Epithelial cell of proximal tubule (primary cell): ENCODE measurements at regions not wholly inside any gene's neighbourhood (a gene's known extent, or its start where the extent isn't known, plus 50 kb on each side); places are given as distances from the start of the nearest gene placed in this dataset.

Experiments used
- DNase-seq: peaks from one replicate; pipeline ENCODE4 v3.0.0-alpha.2; 2011; ENCODE audit warnings: low read depth
- H3K4me3 ChIP-seq: 2 replicates; pipeline ENCODE4 v1.5.1; 2011; ENCODE audit warnings: low read depth, mild to moderate bottlenecking, low read length
- TF ChIP-seq, protein P1 (sequence below): conservative IDR thresholded peaks from 2 replicates; pipeline ENCODE4 v1.5.1; 2012; ENCODE audit warnings: low read depth, mild to moderate bottlenecking, low read length

DNA sequence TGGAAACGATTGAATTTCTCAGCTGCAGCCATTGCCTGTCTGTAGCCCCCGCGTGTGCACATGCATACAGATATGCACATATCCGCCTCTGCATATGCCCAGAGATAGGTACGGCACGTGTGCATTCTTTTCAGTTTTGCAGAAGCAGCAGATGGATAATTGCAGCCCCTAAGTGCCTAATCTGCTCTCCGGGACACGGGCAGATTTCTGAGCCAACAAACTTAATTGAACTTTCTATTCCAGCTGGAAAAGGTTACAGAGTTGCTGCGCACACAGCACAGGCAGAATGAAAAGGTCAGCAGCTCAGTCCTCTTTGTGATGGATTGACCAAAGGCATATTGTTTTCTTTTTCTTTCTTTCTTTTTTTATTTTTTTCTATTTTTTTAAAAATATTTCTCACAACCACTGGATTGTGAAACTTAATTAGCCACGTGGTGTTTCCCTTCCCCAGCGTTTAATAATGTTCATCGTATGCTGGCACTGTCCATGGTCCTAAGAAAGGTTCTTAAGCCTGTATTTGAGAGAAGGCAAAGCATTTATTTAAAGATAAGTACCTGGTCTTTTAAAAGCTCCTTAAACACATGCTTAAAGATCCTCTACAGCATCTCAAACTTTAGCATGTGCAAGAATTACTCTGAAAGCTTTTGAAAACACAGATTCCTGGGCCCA, 270.2 kb upstream of the BRINP1 start:
- TF ChIP-seq, protein P1, sequence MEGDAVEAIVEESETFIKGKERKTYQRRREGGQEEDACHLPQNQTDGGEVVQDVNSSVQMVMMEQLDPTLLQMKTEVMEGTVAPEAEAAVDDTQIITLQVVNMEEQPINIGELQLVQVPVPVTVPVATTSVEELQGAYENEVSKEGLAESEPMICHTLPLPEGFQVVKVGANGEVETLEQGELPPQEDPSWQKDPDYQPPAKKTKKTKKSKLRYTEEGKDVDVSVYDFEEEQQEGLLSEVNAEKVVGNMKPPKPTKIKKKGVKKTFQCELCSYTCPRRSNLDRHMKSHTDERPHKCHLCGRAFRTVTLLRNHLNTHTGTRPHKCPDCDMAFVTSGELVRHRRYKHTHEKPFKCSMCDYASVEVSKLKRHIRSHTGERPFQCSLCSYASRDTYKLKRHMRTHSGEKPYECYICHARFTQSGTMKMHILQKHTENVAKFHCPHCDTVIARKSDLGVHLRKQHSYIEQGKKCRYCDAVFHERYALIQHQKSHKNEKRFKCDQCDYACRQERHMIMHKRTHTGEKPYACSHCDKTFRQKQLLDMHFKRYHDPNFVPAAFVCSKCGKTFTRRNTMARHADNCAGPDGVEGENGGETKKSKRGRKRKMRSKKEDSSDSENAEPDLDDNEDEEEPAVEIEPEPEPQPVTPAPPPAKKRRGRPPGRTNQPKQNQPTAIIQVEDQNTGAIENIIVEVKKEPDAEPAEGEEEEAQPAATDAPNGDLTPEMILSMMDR: no peak
- no peak overlapping the region for H3K4me3 ChIP-seq
- DNase-seq: peak; percentile 2

DNA sequence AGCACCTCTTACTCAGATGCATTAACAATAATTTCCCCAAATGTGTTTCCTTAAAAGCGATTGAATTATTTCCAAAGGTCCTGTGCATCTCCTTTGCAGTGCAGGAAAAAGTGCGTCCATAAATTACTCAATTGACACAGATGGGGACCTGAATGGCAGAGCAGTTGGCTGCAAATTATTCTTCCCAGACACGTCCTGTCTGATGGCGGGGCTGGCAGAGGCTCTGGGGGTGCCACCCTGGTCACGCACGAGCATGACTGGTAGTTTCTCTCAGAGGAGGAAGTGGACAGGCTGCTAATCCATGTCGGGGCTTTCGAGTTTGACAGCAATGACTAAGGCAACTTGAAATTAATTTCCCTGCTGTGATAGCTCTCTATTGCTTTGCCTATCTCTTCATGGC, 264.8 kb upstream of the BRINP1 start:
- H3K4me3 ChIP-seq: no peak overlapping the region
- TF ChIP-seq, protein P1: no peak
- no peak for DNase-seq

DNA sequence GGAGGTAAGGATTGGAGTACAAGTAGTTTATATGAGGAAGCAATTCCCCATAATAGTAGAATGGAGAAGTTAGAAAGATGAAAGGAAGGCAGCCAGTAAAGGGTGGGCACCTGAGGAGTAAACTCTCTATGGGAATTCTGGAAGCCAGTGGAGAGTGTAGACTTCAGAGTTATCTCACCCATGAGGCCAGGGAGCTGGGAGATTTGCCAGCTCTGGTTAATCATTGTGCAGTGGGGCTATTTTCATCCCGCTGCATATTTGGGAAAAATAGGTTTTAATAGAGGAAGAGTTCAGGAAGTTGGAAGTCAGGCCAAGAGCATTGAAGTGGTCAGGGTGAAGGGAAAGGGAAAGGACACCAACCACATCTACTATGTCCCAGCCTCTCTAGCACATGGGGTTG, 242.3 kb upstream of the BRINP1 start:
- DNase-seq: no peak
- TF ChIP-seq, protein P1: no peak
- H3K4me3 ChIP-seq: no peak overlapping the region

DNA sequence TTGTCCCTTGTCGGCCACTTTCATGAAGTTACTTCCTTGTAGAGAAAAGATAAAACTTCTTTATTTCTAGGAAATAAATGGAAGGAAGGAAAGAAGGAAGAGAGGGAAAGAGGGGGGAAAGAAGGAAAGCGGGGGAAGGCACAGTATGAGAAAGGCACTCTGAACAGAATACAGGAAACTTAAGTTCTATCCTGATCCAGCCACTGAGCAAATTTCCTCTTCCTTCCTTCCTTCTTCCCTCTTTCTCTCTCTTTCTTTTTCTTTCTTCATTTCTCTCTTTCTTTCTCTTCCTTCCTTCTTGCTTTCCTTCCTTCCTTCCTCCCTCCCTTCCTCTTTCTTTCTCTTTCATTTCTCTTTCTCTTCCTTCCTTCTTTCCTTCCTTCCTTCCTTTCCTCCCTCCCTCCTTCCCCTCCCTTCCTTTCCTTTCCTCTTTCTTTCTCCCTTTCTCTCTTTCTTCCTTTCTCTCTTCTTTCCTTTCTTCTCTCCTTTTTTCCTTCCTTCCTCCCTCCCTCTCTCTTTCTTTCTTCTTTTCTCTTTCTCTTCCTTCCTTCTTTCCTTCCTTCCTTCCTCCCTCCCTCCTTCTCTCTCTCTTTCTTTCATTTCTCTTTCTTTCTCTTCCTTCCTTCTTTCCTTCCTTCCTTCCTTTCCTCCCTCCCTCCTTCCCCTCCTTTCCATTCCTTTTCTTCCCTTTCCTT, 240.2 kb upstream of the BRINP1 start:
- no peak overlapping the region for H3K4me3 ChIP-seq
- TF ChIP-seq, protein P1: no peak
- DNase-seq: no peak

DNA sequence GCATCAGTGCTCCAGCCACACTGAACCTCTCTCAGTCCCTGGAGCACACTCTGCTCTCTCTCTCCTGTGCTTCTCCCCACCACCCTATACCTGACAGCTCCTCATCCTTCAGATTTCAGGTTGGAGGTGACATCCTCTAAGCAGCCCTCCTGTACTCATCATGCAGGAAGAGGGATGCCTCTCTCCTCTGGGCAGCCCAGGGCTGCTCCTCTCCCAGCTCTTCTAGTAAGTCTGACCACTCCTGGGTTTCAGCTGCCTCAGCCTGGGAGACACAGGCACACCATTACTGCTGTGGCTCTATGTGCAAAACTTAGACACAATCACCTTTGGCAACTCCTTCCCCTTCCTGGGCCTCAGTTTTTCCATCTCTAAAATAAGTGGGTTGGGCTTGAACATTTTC, 232.4 kb upstream of the BRINP1 start:
- no peak for DNase-seq
- H3K4me3 ChIP-seq: no peak overlapping the region
- TF ChIP-seq, protein P1: no peak

DNA sequence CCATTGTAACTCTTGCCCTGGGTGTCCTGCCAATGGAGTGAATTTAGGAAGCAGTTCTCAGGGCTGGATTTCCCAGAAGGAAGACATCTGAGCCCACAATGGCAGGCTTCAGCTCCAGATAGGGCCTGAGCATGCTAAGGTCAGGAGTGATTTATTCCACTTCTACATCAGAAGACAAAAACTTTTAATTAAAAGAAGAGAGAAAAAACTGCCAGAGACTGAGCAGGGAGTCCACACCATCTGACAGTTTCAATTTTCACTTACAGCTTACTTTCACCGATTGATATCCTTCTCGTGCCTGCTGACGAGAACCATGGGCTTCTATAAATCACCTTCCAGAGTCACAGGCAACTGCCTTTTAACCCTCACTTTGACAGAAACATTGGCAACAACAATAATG, 228.3 kb upstream of the BRINP1 start:
- H3K4me3 ChIP-seq: no peak overlapping the region
- DNase-seq: no peak
- TF ChIP-seq, protein P1: no peak

DNA sequence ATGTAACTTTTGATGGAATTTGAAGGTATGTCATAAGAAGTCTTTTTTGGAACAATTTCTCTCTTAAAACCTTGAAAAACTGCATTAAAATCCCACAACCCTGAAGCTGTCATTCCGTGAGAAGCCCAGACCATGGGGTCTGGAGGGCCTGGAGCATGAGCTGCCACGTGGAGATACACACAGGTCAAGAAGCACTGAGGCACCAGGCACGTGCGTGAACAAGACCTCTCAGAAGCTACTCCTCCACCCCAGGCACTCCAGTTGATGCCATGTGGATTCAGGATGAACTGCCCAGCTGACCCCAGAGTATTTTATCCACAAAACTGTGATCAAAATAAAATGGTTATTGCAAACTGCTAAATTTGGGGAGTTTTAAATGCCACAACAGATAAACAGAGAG, 227.5 kb upstream of the BRINP1 start:
- no peak for DNase-seq
- H3K4me3 ChIP-seq: no peak overlapping the region
- TF ChIP-seq, protein P1: no peak
